ENCODE measurements at regions not wholly inside any gene's neighbourhood (a gene's known extent, or its start where the extent isn't known, plus 50 kb on each side); places are given as distances from the start of the nearest gene placed in this dataset.

GRCh38 chr1:190708418-190709057 lies 230.9 kb upstream of the BRINP3 start:
- Mint-ChIP-seq H3K4me3 (no peak overlapping the region), H3K27me3 (ENCODE audit: low read depth in 2 of 2) (no peaks in the 10 kb centered on the region), H3K4me1 (no peaks in the 10 kb centered on the region), H3K27ac (no peak overlapping the region), H3K9me3 (peaks cover 12 to 13% of the 10 kb centered on the region in 2 donors), H3K36me3 (peaks cover 6% of the 10 kb centered on the region)
- DNase-seq (no peak), ATAC-seq (no peak)
- Histone ChIP-seq H3K4me3 (ENCODE audit: low read length) (no peak overlapping the region), H3K36me3 (ENCODE audit: control insufficient read depth, insufficient read depth, low read length) (no peaks in the 10 kb centered on the region), H3K27ac (ENCODE audit: low read length) (no peak overlapping the region), H3K27me3 (ENCODE audit: control insufficient read depth, insufficient read depth, low read length) (no peaks in the 10 kb centered on the region), H3K4me1 (ENCODE audit: control insufficient read depth, insufficient read depth, low read length) (no peaks in the 10 kb centered on the region), H3K9me3 (ENCODE audit: control insufficient read depth, insufficient read depth, low read length) (no peaks in the 10 kb centered on the region)
- TF ChIP-seq, protein P1, sequence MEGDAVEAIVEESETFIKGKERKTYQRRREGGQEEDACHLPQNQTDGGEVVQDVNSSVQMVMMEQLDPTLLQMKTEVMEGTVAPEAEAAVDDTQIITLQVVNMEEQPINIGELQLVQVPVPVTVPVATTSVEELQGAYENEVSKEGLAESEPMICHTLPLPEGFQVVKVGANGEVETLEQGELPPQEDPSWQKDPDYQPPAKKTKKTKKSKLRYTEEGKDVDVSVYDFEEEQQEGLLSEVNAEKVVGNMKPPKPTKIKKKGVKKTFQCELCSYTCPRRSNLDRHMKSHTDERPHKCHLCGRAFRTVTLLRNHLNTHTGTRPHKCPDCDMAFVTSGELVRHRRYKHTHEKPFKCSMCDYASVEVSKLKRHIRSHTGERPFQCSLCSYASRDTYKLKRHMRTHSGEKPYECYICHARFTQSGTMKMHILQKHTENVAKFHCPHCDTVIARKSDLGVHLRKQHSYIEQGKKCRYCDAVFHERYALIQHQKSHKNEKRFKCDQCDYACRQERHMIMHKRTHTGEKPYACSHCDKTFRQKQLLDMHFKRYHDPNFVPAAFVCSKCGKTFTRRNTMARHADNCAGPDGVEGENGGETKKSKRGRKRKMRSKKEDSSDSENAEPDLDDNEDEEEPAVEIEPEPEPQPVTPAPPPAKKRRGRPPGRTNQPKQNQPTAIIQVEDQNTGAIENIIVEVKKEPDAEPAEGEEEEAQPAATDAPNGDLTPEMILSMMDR (IDR thresholded peaks at IDR 0.05) = no peak
- intact Hi-C loops (cut with micrococcal nuclease) = no loop called here
- WGBS (ENCODE audit: insufficient coverage) = 89% methylated on average over 1 of the region's 4 CpGs

DNA sequence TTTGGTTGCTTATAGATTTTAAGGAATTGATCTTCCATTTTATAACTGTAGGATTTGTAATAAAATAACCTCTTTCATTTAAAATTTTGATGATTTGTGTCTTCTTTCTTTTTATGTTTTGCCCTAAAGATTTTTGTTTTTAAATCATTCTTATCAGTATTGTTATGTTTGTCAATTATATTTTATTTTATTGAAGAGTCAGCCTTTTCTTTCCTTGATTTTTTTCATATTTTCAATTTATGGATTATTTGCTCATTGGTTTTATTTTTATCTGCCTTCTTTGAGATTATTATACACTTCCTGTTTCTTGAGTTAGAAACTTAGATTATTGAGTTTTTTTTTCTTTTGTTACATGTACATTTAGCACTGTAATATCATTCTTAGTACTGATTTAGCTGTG lies 233.4 kb upstream of the BRINP3 start:
- H3K9me3 ChIP-seq (ENCODE audit: control insufficient read depth, insufficient read depth, low read length) = no peaks in the 10 kb centered on the region
- TF ChIP-seq, protein P1 (IDR thresholded peaks at IDR 0.05) = no peak
- H3K4me1 ChIP-seq (ENCODE audit: control insufficient read depth, insufficient read depth, low read length) = no peaks in the 10 kb centered on the region
- H3K27me3 Mint-ChIP-seq (ENCODE audit: low read depth in 2 of 2) = no peaks in the 10 kb centered on the region
- DNase-seq = no peak
- H3K36me3 ChIP-seq (ENCODE audit: control insufficient read depth, insufficient read depth, low read length) = no peaks in the 10 kb centered on the region
- ATAC-seq = no peak
- H3K27ac Mint-ChIP-seq = no peak overlapping the region
- no peak overlapping the region for H3K27ac ChIP-seq (ENCODE audit: low read length)
- H3K27me3 ChIP-seq (ENCODE audit: control insufficient read depth, insufficient read depth, low read length) = no peaks in the 10 kb centered on the region
- H3K36me3 Mint-ChIP-seq = peaks cover 6% of the 10 kb centered on the region
- intact Hi-C loops (cut with micrococcal nuclease) = no loop called here
- peaks cover 9 to 13% of the 10 kb centered on the region in 2 donors for H3K9me3 Mint-ChIP-seq
- H3K4me1 Mint-ChIP-seq = no peaks in the 10 kb centered on the region
- no peak overlapping the region for H3K4me3 ChIP-seq (ENCODE audit: low read length)
- no peak overlapping the region for H3K4me3 Mint-ChIP-seq

DNA sequence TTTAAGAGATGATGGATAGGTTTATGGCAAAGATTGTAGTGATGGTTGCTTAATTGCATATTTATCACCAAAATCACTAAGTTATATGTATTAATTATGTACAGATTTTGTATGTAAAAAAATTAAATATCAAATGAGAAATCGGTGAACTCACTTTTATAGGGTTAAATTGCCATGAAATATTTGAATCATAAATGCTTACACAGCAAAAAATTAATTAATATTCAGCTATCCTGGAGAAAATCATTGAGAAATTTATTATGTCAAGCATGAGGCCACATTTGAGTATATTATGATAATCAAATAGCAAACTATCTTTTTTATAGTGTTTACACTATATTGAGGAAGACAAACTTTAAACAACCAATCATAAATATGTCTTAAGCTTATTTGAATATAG lies 239.4 kb upstream of the BRINP3 start:
- no peak for DNase-seq
- Histone ChIP-seq H3K27ac (ENCODE audit: low read length) (no peak overlapping the region), H3K9me3 (ENCODE audit: control insufficient read depth, insufficient read depth, low read length) (no peaks in the 10 kb centered on the region), H3K4me3 (ENCODE audit: low read length) (no peak overlapping the region), H3K27me3 (ENCODE audit: control insufficient read depth, insufficient read depth, low read length) (no peaks in the 10 kb centered on the region), H3K4me1 (ENCODE audit: control insufficient read depth, insufficient read depth, low read length) (no peaks in the 10 kb centered on the region), H3K36me3 (ENCODE audit: control insufficient read depth, insufficient read depth, low read length) (no peaks in the 10 kb centered on the region)
- Mint-ChIP-seq H3K4me3 (no peak overlapping the region), H3K27ac (no peak overlapping the region), H3K4me1 (no peaks in the 10 kb centered on the region), H3K27me3 (ENCODE audit: low read depth in 2 of 2) (no peaks in the 10 kb centered on the region), H3K9me3 (peaks cover 14 to 16% of the 10 kb centered on the region in 2 donors), H3K36me3 (peaks cover 3% of the 10 kb centered on the region)
- WGBS (ENCODE audit: insufficient coverage) = no CpG with 5 or more reads among the region's 1 CpG
- intact Hi-C loops (cut with micrococcal nuclease) = no loop called here
- no peak for ATAC-seq
- TF ChIP-seq, protein P1 (IDR thresholded peaks at IDR 0.05) = no peak

DNA sequence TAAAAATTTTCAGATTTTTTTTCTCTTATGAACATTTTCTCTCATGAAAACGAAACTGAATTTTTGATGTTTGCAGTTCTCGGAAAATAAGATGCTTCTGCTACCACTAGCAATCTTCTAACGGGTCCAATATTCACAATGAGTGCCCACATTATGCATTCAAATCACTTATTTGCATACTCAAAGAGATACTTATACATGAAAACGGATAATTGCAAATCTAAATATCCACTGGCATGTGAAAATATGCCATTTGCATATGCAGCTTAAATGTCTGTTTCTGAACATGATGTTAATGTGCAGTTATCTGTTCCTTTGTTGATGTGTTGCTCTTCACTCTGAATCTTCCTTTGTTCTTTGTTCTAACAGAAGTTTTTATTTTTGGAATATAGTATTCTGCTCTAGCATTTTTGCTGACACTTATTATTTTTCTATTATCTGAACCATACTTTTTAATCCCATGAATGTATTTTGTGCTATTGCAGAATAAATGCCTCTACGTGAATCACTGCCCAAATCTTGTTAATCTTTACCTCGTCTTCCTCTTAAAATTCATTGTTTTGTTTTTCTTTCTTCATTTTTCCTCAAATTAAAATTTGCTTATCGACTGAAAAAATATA lies 259.4 kb upstream of the BRINP3 start:
- no peaks in the 10 kb centered on the region for H3K27me3 Mint-ChIP-seq (ENCODE audit: low read depth in 2 of 2)

More for the DNA sequence above, 259.4 kb upstream of the BRINP3 start:
- no peak overlapping the region for H3K27ac ChIP-seq (ENCODE audit: low read length)
- DNase-seq = no peak
- no peak overlapping the region for H3K27ac Mint-ChIP-seq
- ATAC-seq = no peak
- H3K9me3 ChIP-seq (ENCODE audit: control insufficient read depth, insufficient read depth, low read length) = no peaks in the 10 kb centered on the region
- no peaks in the 10 kb centered on the region for H3K36me3 Mint-ChIP-seq
- intact Hi-C loops (cut with micrococcal nuclease) = no loop called here
- no peaks in the 10 kb centered on the region for H3K36me3 ChIP-seq (ENCODE audit: control insufficient read depth, insufficient read depth, low read length)
- TF ChIP-seq, protein P1 (IDR thresholded peaks at IDR 0.05) = no peak
- H3K4me3 ChIP-seq (ENCODE audit: low read length) = no peak overlapping the region
- no peaks in the 10 kb centered on the region for H3K4me1 ChIP-seq (ENCODE audit: control insufficient read depth, insufficient read depth, low read length)
- H3K9me3 Mint-ChIP-seq = peaks cover 4 to 10% of the 10 kb centered on the region in 2 donors
- H3K4me3 Mint-ChIP-seq = no peak overlapping the region
- H3K4me1 Mint-ChIP-seq = no peaks in the 10 kb centered on the region
- 83% methylated on average over 6 of the region's 7 CpGs for WGBS (ENCODE audit: insufficient coverage)
- no peaks in the 10 kb centered on the region for H3K27me3 ChIP-seq (ENCODE audit: control insufficient read depth, insufficient read depth, low read length)

Data from natural killer cell (primary cell).